Esophagus muscularis mucosa (tissue), 4 donors: ENCODE measurements at regions not wholly inside any gene's neighbourhood (a gene's known extent, or its start where the extent isn't known, plus 50 kb on each side); places are given as distances from the start of the nearest gene placed in this dataset.
A peak's percentile ranks its signal among the peaks of the same experiment; 100 is the strongest.

Source experiments
- DNase-seq: peaks from one replicate; pipeline ENCODE4 v3.0.0-alpha.2; 2017; ENCODE audit errors: extremely low spot score
- H3K27ac ChIP-seq, 4 donors: fragments of 200-600 bp; sonication (generic); replicated peaks in 1 of 4; 1 replicate in 3 of 4; 2 replicates in 1 of 4; pipeline ENCODE4 v1.5.1; 2016 to 2019; ENCODE audit warnings: mild to moderate bottlenecking in 1 of 4
- H3K27me3 ChIP-seq, 4 donors: fragments of 200-600 bp; sonication (generic); one replicate each; pipeline versions ENCODE4 v1.5.1 to v1.6.0; 2016 to 2019
- H3K36me3 ChIP-seq, 4 donors: fragments of 200-600 bp; sonication (generic); one replicate each; pipeline ENCODE4 v1.5.1; 2016 to 2019
- H3K4me1 ChIP-seq, 4 donors: fragments of 200-600 bp; sonication (generic); one replicate each; pipeline ENCODE4 v1.5.1; 2016 to 2019
- H3K4me3 ChIP-seq, 4 donors: fragments of 200-600 bp; sonication (generic); 1 replicate in 2 of 4; 2 replicates in 2 of 4; pipeline ENCODE4 v1.5.1; 2016 to 2019; ENCODE audit warnings: mild to moderate bottlenecking in 4 of 4, moderate library complexity in 1 of 4
- H3K9me3 ChIP-seq, 4 donors: fragments of 200-600 bp; sonication (generic); 1 replicate in 3 of 4; 2 replicates in 1 of 4; pipeline ENCODE4 v1.5.1; 2016 to 2019
- CTCF ChIP-seq, 3 experiments: fragments of 200-600 bp in 2 of 3; fragments of 450-650 bp in 1 of 3; sonication (generic) in 2 of 3; IDR thresholded peaks; one replicate each; pipeline ENCODE4 v1.5.1; 2017 to 2019; ENCODE audit warnings: antibody characterized with exemption in 3 of 3, mild to moderate bottlenecking in 2 of 3, moderate library complexity in 1 of 3
- EP300 ChIP-seq: sonication (generic); formaldehyde crosslinking; IDR thresholded peaks from one replicate; pipeline ENCODE4 v1.6.1; 2017; ENCODE audit warnings: antibody characterized with exemption
- POLR2A ChIP-seq: fragments of 450-650 bp; IDR thresholded peaks from one replicate; pipeline ENCODE4 v1.6.1; 2017; ENCODE audit warnings: antibody characterized with exemption, moderate library complexity, mild to moderate bottlenecking, low read depth
- POLR2AphosphoS5 ChIP-seq, 2 donors: sonication (generic); formaldehyde crosslinking; IDR thresholded peaks; one replicate each; pipeline ENCODE4 v1.6.1; 2017; ENCODE audit warnings: antibody characterized with exemption in 2 of 2
- WGBS: methylation state at CpG from one replicate; pipeline ENCODE4 v1.1.5; 2018; 5-methylcytosine and 5-hydroxymethylcytosine counted together
- intact Hi-C: fragments of 100-400 bp; cut with DNase I; formaldehyde crosslinking; loops from one replicate; pipeline ENCODE4 v1.15.1; 2023

DNA sequence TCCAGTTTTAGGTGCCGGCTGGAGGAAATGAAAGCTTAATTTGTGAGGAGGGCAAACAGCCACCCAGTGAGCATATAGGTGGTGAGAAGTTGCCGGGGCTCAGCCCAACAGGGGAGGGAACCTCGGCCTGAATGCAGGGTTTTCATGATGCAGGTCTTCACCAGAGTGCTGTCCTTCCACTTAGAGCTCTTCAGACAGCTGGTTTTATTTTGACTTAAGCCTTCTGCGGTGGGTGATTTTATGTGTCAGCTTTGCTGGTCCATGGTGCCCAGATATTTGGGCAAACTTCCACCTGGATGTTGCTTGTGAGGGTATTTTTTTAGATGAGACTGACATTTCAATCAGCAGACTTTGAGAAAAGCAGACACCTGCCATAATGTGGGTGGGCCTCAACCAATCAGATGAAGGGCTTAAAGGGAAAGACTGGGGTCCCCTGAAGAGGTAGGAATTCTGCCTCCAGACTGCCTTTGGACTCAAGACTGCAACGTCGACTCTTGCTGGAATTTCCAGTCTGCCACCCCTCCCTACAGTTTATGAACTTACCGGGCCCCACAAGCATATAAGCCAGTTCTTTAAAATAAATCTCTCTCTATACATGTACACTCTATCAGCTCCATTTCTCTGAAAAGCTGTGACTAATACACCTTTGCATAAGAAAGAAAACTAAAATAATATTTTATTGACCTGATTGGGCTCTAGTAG is 72.8 kb downstream of the RHOU start:
- no peaks in the 10 kb centered on the region for H3K9me3 ChIP-seq
- H3K27ac ChIP-seq = no peak overlapping the region
- TF ChIP-seq EP300 (no peak), CTCF (IDR thresholded peaks at IDR 0.05) (no peak), POLR2A (no peak), POLR2AphosphoS5 (IDR thresholded peaks at IDR 0.05) (no peak)
- WGBS = 88% methylated on average over 7 of the region's 7 CpGs
- no peaks in the 10 kb centered on the region for H3K27me3 ChIP-seq
- DNase-seq = no peak
- intact Hi-C loops = no loop called here
- H3K36me3 ChIP-seq = no peaks in the 10 kb centered on the region
- peaks cover 0 to 37% (median 33%) of the 10 kb centered on the region in 4 donors for H3K4me1 ChIP-seq
- no peak overlapping the region for H3K4me3 ChIP-seq

GRCh38 chr1:228809621-228810394 is 74.5 kb downstream of the RHOU start:
- no peak for TF ChIP-seq EP300
- TF ChIP-seq POLR2AphosphoS5 (IDR thresholded peaks at IDR 0.05) = no peak
- TF ChIP-seq POLR2A = no peak
- no peak for TF ChIP-seq CTCF (IDR thresholded peaks at IDR 0.05)
- Histone ChIP-seq H3K4me3 (no peak overlapping the region), H3K4me1 (peaks cover 0 to 31% (median 24%) of the 10 kb centered on the region in 4 donors), H3K27me3 (no peaks in the 10 kb centered on the region), H3K27ac (no peak overlapping the region), H3K9me3 (no peaks in the 10 kb centered on the region), H3K36me3 (no peaks in the 10 kb centered on the region)
- 94% methylated on average over 7 of the region's 7 CpGs for WGBS
- intact Hi-C loops = no loop called here
- DNase-seq = peak; percentile 83

DNA sequence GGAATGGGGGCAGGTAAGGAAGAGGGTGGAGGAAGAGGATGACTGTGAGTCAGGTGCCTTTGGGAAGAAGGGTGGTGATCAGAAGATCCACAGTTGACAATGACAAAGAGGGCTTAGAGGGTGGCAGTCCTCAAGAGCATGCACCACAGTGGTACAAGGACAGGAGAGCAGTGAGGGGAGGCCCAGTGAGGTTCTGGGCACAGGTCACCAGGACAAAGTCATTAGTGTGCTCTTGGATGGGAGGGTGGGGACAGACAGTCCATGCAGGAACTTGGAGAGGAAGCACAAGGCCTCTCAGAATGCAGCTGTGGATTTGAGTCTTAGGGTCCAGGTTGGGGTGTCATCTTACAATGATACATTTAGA is 75.1 kb downstream of the RHOU start:
- TF ChIP-seq CTCF (IDR thresholded peaks at IDR 0.05) (no peak), POLR2AphosphoS5 (IDR thresholded peaks at IDR 0.05) (no peak), POLR2A (no peak), EP300 (no peak)
- Histone ChIP-seq H3K36me3 (no peaks in the 10 kb centered on the region), H3K4me1 (peaks cover 0 to 26% (median 19%) of the 10 kb centered on the region in 4 donors), H3K27me3 (no peaks in the 10 kb centered on the region), H3K4me3 (no peak overlapping the region), H3K9me3 (no peaks in the 10 kb centered on the region), H3K27ac (no peak overlapping the region)
- intact Hi-C loops = no loop called here
- DNase-seq = no peak

GRCh38 chr1:228810878-228811711 is 75.8 kb downstream of the RHOU start:
- Histone ChIP-seq H3K27me3 (no peaks in the 10 kb centered on the region), H3K4me3 (no peak overlapping the region), H3K9me3 (no peaks in the 10 kb centered on the region), H3K4me1 (peaks cover 0 to 25% (median 18%) of the 10 kb centered on the region in 4 donors), H3K27ac (no peak overlapping the region), H3K36me3 (no peaks in the 10 kb centered on the region)
- intact Hi-C loops = no loop called here
- WGBS = 87% methylated on average over 6 of the region's 6 CpGs
- TF ChIP-seq EP300 (no peak), POLR2A (no peak), POLR2AphosphoS5 (IDR thresholded peaks at IDR 0.05) (no peak), CTCF (IDR thresholded peaks at IDR 0.05) (no peak)
- peak; percentile 81 for DNase-seq
